Right atrium auricular region (tissue), 2 donors: ENCODE measurements at regions not wholly inside any gene's neighbourhood (a gene's known extent, or its start where the extent isn't known, plus 50 kb on each side); places are given as distances from the start of the nearest gene placed in this dataset.
"Not testable (repeated sequence)": the region's sequence is repeated elsewhere in the genome, so short reads cannot be mapped to it uniquely, and the experiment has no call there.

Source experiments
- DNase-seq: peaks from one replicate; pipeline ENCODE4 v3.0.0-alpha.2; 2019; ENCODE audit warnings: low spot score
- H3K27ac ChIP-seq, 2 donors: fragments of 200-600 bp; sonication (generic); 1 replicate in 1 of 2; 2 replicates in 1 of 2; pipeline ENCODE4 v1.5.1; 2016 to 2019
- H3K27me3 ChIP-seq, 2 donors: fragments of 200-600 bp; sonication (generic); one replicate each; pipeline versions ENCODE4 v1.5.1 to v1.6.0; 2017 to 2019
- H3K36me3 ChIP-seq: fragments of 200-600 bp; sonication (generic); one replicate; pipeline ENCODE4 v1.5.1; 2016
- H3K4me1 ChIP-seq, 2 donors: fragments of 200-600 bp; sonication (generic); one replicate each; pipeline versions ENCODE4 v1.5.1 to v1.6.0; 2017 to 2019
- H3K4me3 ChIP-seq, 2 donors: fragments of 200-600 bp; sonication (generic); 1 replicate in 1 of 2; 2 replicates in 1 of 2; pipeline ENCODE4 v1.5.1; 2017 to 2019; ENCODE audit warnings: mild to moderate bottlenecking in 1 of 2, moderate library complexity in 1 of 2
- H3K9me3 ChIP-seq, 2 donors: fragments of 200-600 bp; sonication (generic); one replicate each; pipeline ENCODE4 v1.5.1; 2019
- TF ChIP-seq, protein P1 (sequence below), 2 donors: fragments of 200-600 bp; sonication (generic); IDR thresholded peaks; one replicate each; pipeline ENCODE4 v1.5.1; 2019; ENCODE audit warnings: antibody characterized with exemption in 2 of 2

DNA sequence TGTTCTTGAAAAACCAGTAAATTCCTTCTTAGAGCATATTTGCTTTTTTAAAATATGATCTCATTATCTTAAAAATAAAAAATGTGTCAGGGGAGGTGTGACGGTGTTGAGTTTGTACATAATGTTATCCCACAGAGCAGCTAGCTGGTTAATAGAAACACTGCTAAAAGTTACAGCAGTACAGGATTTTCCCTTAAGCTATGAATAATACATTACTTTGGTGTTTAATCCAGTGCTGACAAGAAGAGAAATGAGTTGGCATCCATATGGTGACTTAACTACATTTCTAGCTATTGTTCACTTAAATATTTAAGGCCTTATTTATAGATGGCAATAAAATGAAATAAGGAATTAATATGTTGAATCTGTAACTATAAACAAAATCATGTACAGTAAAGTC lies 883.1 kb downstream of the CDH18 start:
- Histone ChIP-seq H3K27me3 (no peaks in the 10 kb centered on the region), H3K27ac (no peak overlapping the region), H3K4me3 (no peak overlapping the region), H3K9me3 (no peaks in the 10 kb centered on the region), H3K36me3 (no peaks in the 10 kb centered on the region), H3K4me1 (no peaks in the 10 kb centered on the region)
- TF ChIP-seq, protein P1, sequence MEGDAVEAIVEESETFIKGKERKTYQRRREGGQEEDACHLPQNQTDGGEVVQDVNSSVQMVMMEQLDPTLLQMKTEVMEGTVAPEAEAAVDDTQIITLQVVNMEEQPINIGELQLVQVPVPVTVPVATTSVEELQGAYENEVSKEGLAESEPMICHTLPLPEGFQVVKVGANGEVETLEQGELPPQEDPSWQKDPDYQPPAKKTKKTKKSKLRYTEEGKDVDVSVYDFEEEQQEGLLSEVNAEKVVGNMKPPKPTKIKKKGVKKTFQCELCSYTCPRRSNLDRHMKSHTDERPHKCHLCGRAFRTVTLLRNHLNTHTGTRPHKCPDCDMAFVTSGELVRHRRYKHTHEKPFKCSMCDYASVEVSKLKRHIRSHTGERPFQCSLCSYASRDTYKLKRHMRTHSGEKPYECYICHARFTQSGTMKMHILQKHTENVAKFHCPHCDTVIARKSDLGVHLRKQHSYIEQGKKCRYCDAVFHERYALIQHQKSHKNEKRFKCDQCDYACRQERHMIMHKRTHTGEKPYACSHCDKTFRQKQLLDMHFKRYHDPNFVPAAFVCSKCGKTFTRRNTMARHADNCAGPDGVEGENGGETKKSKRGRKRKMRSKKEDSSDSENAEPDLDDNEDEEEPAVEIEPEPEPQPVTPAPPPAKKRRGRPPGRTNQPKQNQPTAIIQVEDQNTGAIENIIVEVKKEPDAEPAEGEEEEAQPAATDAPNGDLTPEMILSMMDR (IDR thresholded peaks at IDR 0.05): no peak
- DNase-seq: no peak

DNA sequence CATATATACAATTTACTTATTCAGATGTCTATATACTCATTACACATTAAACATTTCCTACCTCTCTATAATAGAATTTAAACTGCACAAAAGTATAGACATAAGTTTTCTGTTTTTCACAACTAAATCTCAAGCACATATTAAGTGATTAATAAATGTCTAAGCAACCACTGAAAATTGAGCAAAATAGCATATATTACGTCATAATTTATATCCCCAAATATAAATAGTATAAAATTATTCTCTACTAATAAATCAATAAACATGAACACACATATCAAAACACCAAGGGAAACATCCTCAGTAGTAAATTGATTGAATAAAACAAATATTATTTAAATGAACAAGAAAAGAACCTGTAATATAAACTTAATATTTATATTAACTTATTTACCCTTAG lies 865.1 kb downstream of the CDH18 start:
- Histone ChIP-seq H3K36me3 (no peaks in the 10 kb centered on the region), H3K4me3 (no peak overlapping the region), H3K27me3 (no peaks in the 10 kb centered on the region), H3K27ac (no peak overlapping the region), H3K9me3 (peaks cover 0 to 12% of the 10 kb centered on the region in 2 donors), H3K4me1 (no peaks in the 10 kb centered on the region)
- TF ChIP-seq, protein P1 (IDR thresholded peaks at IDR 0.05): no peak
- DNase-seq: no peak

DNA sequence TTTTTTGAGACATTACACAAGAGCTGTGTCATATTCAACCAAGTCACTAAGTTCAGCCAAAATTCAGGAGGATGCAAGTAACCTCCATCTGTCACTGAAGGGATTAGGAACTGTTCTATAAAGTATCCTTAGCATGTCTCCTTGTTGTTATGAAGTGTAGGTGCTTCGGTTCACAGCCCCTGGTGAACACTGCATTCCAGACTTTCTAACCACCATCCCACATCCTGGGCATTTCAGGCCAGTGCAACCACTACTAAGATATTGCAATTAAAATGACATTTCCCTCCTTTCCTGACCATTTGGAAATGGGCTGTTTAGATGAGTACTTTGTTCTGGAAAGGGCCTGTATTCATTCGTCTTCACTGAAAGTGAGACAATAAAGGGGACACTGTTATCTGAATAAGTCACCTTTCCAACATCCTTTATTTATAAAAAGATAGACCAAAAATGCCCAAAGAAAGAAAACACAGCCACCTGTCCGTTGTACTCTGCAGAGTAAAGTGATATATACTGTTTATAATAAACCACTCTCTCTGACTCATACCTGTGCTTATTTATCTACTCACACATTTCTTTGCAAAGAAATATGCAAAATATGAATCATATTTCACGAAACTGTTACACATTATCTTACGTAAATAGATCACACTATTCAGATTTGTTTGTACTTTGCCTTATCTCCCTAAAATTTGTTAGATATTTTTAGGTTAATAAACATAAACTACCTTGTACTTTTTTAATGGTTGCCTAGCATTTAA lies 861.9 kb downstream of the CDH18 start:
- H3K9me3 ChIP-seq: no peaks in the 10 kb centered on the region
- no peaks in the 10 kb centered on the region for H3K36me3 ChIP-seq
- DNase-seq: no peak
- TF ChIP-seq, protein P1 (IDR thresholded peaks at IDR 0.05): no peak
- no peaks in the 10 kb centered on the region for H3K27me3 ChIP-seq
- no peak overlapping the region for H3K4me3 ChIP-seq
- no peaks in the 10 kb centered on the region for H3K4me1 ChIP-seq
- no peak overlapping the region for H3K27ac ChIP-seq

DNA sequence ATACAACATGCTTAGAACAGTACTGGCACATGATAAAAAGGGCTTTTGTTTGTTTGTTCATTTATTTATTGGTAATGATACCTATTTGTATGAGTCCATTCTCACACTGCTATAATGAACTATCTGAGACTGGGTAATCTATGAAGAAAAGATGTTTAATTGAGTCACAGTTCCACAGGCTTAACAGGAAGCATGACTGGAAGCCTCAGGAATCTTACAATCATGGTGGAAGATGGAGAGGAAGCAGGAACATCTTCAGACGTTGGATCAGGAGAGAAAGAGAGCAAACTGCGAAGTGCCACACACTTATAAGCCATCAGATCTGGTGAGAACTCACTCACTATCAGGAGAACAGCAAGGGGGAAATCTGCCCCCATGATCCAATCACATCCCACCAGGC lies 847.7 kb downstream of the CDH18 start:
- TF ChIP-seq, protein P1 (IDR thresholded peaks at IDR 0.05): no peak
- no peaks in the 10 kb centered on the region for H3K27me3 ChIP-seq
- H3K27ac ChIP-seq: no peak overlapping the region
- DNase-seq: no peak
- no peaks in the 10 kb centered on the region for H3K36me3 ChIP-seq
- H3K4me1 ChIP-seq: no peaks in the 10 kb centered on the region
- H3K4me3 ChIP-seq: no peak overlapping the region
- no peaks in the 10 kb centered on the region for H3K9me3 ChIP-seq

DNA sequence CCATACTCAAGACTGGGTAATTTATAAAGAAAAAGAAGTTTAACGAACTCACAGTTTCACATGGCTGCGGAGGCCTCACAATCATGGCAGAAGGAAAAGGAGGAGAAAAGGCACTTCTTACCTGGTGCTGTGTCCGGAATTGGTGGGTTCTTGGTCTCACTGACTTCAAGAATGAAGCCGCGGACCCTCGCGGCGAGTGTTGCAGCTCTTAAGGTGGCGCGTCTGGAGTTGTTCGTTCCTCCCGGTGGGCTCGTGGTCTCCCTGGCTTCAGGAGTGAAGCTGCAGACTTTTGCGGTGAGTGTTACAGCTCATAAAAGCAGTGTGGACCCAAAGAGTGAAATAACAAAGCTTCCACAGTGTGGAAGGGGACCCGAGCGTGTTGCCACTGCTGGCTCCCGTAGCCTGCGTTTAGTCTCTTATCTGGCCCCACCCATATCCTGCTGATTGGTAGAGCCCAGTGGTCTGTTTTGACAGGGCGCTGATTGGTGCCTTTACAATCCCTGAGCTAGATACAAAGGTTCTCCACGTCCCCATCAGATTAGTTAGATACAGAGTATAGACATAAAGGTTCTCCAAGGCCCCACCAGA lies 846.0 kb downstream of the CDH18 start:
- H3K4me1 ChIP-seq, H3K4me3 ChIP-seq, H3K36me3 ChIP-seq, DNase-seq, H3K9me3 ChIP-seq, H3K27ac ChIP-seq, H3K27me3 ChIP-seq: not testable (repeated sequence)

DNA sequence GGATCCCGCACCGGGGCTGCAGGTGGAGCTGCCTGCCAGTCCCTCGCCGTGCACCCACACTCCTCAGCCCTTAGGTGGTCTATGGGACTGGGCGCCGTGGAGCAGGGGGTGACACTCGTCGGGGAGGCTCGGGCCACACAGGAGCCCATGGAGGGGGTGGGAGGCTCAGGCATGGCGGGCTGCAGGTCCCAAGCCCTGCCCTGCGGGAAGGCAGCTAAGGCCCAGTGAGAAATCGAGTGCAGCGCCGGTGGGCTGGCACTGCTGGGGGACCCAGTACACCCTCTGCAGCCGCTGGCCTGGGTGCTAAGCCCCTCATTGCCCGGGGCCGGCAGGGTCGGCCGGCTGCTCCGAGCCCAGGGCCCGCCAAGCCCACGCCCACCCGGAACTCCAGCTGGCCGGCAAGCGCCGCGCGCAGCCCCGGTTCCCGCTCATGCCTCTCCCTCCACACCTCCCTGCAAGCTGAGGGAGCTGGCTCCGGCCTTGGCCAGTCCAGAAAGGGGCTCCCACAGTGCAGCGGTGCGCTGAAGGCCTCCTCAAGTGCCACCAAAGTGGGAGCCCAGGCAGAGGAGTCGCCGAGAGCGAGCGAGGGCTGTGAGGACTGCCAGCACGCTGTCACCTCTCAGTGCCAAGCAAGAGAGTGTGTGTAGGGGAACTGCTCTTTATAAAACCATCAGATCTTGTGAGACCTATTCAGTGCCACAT lies 845.1 kb downstream of the CDH18 start:
- not testable (repeated sequence) for H3K9me3 ChIP-seq, H3K4me3 ChIP-seq, H3K36me3 ChIP-seq, H3K27ac ChIP-seq, H3K4me1 ChIP-seq, H3K27me3 ChIP-seq, DNase-seq
